ENCODE measurements at regions not wholly inside any gene's neighbourhood (a gene's known extent, or its start where the extent isn't known, plus 50 kb on each side); places are given as distances from the start of the nearest gene placed in this dataset.

DNA sequence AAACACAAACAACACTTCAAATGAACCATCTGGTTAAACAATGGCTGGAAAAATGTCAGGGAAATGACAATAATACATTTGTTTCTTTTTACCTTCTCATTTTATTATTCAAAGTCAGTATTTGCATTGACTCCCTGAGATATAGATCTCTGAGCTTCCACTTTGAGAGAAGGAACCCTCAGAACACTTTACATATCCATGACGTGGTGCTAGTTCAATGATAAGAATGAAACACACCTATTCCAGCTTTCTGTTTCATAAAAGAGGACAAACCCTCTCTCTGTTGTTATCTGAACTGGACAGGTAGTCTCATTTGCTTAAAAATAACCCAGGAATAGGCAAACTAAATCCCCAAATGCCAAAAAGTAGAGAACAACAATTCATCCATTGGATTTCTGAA lies 65.3 kb upstream of the CCSER1 start:
- H3K27ac ChIP-seq (replicated peaks), result no peak overlapping the region
- no peaks in the 10 kb centered on the region for H3K27me3 ChIP-seq (ENCODE audit: insufficient read depth, poor library complexity, severe bottlenecking)
- no peak overlapping the region for H3K4me3 ChIP-seq (replicated peaks; ENCODE audit: insufficient read depth, low read length)
- DNase-seq (ENCODE audit: low read depth in 1 of 2, low spot score in 1 of 2), result no peak
- TF ChIP-seq SPI1 (IDR thresholded peaks at IDR 0.05; ENCODE audit: borderline replicate concordance, low read depth) (no peak), POLR2AphosphoS5 (IDR thresholded peaks at IDR 0.05; ENCODE audit: low read depth) (no peak), REST (IDR thresholded peaks at IDR 0.05; ENCODE audit: insufficient replicate concordance, low read depth) (no peak)
- TF ChIP-seq, protein P1, sequence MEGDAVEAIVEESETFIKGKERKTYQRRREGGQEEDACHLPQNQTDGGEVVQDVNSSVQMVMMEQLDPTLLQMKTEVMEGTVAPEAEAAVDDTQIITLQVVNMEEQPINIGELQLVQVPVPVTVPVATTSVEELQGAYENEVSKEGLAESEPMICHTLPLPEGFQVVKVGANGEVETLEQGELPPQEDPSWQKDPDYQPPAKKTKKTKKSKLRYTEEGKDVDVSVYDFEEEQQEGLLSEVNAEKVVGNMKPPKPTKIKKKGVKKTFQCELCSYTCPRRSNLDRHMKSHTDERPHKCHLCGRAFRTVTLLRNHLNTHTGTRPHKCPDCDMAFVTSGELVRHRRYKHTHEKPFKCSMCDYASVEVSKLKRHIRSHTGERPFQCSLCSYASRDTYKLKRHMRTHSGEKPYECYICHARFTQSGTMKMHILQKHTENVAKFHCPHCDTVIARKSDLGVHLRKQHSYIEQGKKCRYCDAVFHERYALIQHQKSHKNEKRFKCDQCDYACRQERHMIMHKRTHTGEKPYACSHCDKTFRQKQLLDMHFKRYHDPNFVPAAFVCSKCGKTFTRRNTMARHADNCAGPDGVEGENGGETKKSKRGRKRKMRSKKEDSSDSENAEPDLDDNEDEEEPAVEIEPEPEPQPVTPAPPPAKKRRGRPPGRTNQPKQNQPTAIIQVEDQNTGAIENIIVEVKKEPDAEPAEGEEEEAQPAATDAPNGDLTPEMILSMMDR (IDR thresholded peaks at IDR 0.05; ENCODE audit: insufficient read depth, low read length), result no peak

GRCh38 chr4:90064196-90064595 lies 63.0 kb upstream of the CCSER1 start:
- no peak for DNase-seq (ENCODE audit: low read depth in 1 of 2, low spot score in 1 of 2)
- TF ChIP-seq GABPA (IDR thresholded peaks at IDR 0.05; ENCODE audit: low read depth) (no peak), SPI1 (IDR thresholded peaks at IDR 0.05; ENCODE audit: borderline replicate concordance, low read depth) (no peak), POLR2AphosphoS5 (IDR thresholded peaks at IDR 0.05; ENCODE audit: low read depth) (no peak), REST (IDR thresholded peaks at IDR 0.05; ENCODE audit: insufficient replicate concordance, low read depth) (no peak)
- TF ChIP-seq, protein P1 (IDR thresholded peaks at IDR 0.05; ENCODE audit: insufficient read depth, low read length), result no peak
- Histone ChIP-seq H3K4me3 (replicated peaks; ENCODE audit: insufficient read depth, low read length) (no peak overlapping the region), H3K27me3 (ENCODE audit: insufficient read depth, poor library complexity, severe bottlenecking) (no peaks in the 10 kb centered on the region), H3K27ac (replicated peaks) (no peak overlapping the region)

DNA sequence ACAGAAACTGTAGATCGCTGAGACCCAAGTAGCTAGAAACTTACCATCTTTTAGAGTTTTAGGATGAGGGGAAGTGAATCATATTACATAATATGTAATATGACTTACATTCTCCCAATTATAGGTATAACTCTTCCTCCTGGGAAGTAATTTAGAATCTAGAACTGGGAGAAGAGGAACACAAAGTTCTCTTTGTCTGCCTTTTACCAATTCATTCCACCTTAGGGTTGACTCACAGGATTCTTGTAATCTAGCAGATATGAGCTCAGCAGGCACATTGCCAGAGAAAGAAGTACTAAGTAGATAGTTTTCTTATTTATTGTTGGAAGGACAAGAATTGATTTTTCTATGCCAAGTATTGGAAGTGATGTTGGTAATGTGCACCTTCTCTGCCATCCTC lies 58.0 kb upstream of the CCSER1 start:
- no peak for DNase-seq (ENCODE audit: low read depth in 1 of 2, low spot score in 1 of 2)
- Histone ChIP-seq H3K4me3 (replicated peaks; ENCODE audit: insufficient read depth, low read length) (no peak overlapping the region), H3K27me3 (ENCODE audit: insufficient read depth, poor library complexity, severe bottlenecking) (no peaks in the 10 kb centered on the region), H3K27ac (replicated peaks) (no peak overlapping the region)
- no peak for TF ChIP-seq GABPA (IDR thresholded peaks at IDR 0.05; ENCODE audit: low read depth)
- TF ChIP-seq, protein P1 (IDR thresholded peaks at IDR 0.05; ENCODE audit: insufficient read depth, low read length), result no peak
- TF ChIP-seq SPI1 (IDR thresholded peaks at IDR 0.05; ENCODE audit: borderline replicate concordance, low read depth), result no peak
- TF ChIP-seq POLR2AphosphoS5 (IDR thresholded peaks at IDR 0.05; ENCODE audit: low read depth), result no peak
- no peak for TF ChIP-seq REST (IDR thresholded peaks at IDR 0.05; ENCODE audit: insufficient replicate concordance, low read depth)
